Gastrocnemius medialis (tissue), 4 donors: ENCODE measurements at regions not wholly inside any gene's neighbourhood (a gene's known extent, or its start where the extent isn't known, plus 50 kb on each side); places are given as distances from the start of the nearest gene placed in this dataset.

ENCODE experiments used
- ATAC-seq, 2 donors: fragments of 150-250 bp; one replicate each; pipeline ENCODE4 v1.9.1; 2016
- DNase-seq, 2 donors: peaks; one replicate each; pipeline ENCODE4 v3.0.0-alpha.2; 2019
- H3K27ac ChIP-seq, 4 donors: fragments of 200-600 bp; sonication (generic); 1 replicate in 1 of 4; 2 replicates in 3 of 4; pipeline ENCODE4 v1.5.1; 2016 to 2018; ENCODE audit warnings: mild to moderate bottlenecking in 2 of 4, moderate library complexity in 1 of 4
- H3K27me3 ChIP-seq, 3 donors: fragments of 200-600 bp; sonication (generic) in 2 of 3; 1 replicate in 1 of 3; 2 replicates in 2 of 3; pipeline versions ENCODE4 v1.5.1 to v1.6.0; 2016 to 2019; ENCODE audit warnings: mild to moderate bottlenecking in 1 of 3, moderate library complexity in 1 of 3
- H3K36me3 ChIP-seq, 2 donors: fragments of 200-600 bp; sonication (generic) in 1 of 2; one replicate each; pipeline ENCODE4 v1.5.1; 2017 to 2018
- H3K4me1 ChIP-seq, 2 donors: fragments of 200-600 bp; sonication (generic) in 1 of 2; one replicate each; pipeline ENCODE4 v1.5.1; 2016 to 2017; ENCODE audit warnings: mild to moderate bottlenecking in 2 of 2
- H3K4me3 ChIP-seq, 4 donors: fragments of 200-600 bp; sonication (generic) in 3 of 4; 1 replicate in 1 of 4; 2 replicates in 3 of 4; pipeline ENCODE4 v1.5.1; 2016 to 2019; ENCODE audit warnings: mild to moderate bottlenecking in 2 of 4
- H3K9me3 ChIP-seq, 3 donors: fragments of 200-600 bp; sonication (generic) in 2 of 3; 1 replicate in 1 of 3; 2 replicates in 2 of 3; pipeline ENCODE4 v1.5.1; 2016 to 2019
- CTCF ChIP-seq, 5 experiments: fragments of 450-650 bp in 3 of 5; fragments of 200-600 bp in 2 of 5; sonication (generic) in 2 of 5; IDR thresholded peaks in 4 of 5; conservative IDR thresholded peaks in 1 of 5; 1 replicate in 4 of 5; 2 replicates in 1 of 5; pipeline ENCODE4 v1.5.1; 2016 to 2019; ENCODE audit warnings: antibody characterized with exemption in 5 of 5, mild to moderate bottlenecking in 3 of 5, moderate library complexity in 3 of 5
- POLR2A ChIP-seq, 2 donors: fragments of 450-650 bp; IDR thresholded peaks; one replicate each; pipeline ENCODE4 v1.6.1; 2017; ENCODE audit warnings: antibody characterized with exemption in 2 of 2, mild to moderate bottlenecking in 2 of 2, moderate library complexity in 2 of 2
- in situ Hi-C, 4 donors: fragments of 200-750 bp; cut with MboI; loops; one replicate each; pipeline versions ENCODE4 v1.15.0 to v1.8.0; 2017; ENCODE audit warnings: low sequenced_read_pairs in 4 of 4
- intact Hi-C: fragments of 100-400 bp; cut with DNase I; formaldehyde crosslinking; loops from one replicate; pipeline ENCODE4 v1.15.1; 2023; ENCODE audit warnings: low total_unique reads

GRCh38 chr16:13833515-13833914, 86.4 kb upstream of the ERCC4 start:
- no peaks in the 10 kb centered on the region for H3K9me3 ChIP-seq
- TF ChIP-seq CTCF (IDR thresholded peaks at IDR 0.05 in 4 of 5, conservative IDR thresholded peaks at IDR 0.05 in 1 of 5) (no peak), POLR2A (IDR thresholded peaks at IDR 0.05) (no peak)
- intact Hi-C loops: no loop called here
- H3K4me1 ChIP-seq: no peaks in the 10 kb centered on the region
- no peaks in the 10 kb centered on the region for H3K27me3 ChIP-seq
- H3K4me3 ChIP-seq: no peak overlapping the region
- DNase-seq (no peak), ATAC-seq (no peak)
- in situ Hi-C loops: no loop called here
- H3K27ac ChIP-seq: no peak overlapping the region
- H3K36me3 ChIP-seq: no peaks in the 10 kb centered on the region

GRCh38 chr16:13835387-13835786, 84.6 kb upstream of the ERCC4 start:
- Histone ChIP-seq H3K27ac (no peak overlapping the region), H3K27me3 (no peaks in the 10 kb centered on the region), H3K36me3 (no peaks in the 10 kb centered on the region), H3K4me3 (no peak overlapping the region), H3K4me1 (no peaks in the 10 kb centered on the region), H3K9me3 (no peaks in the 10 kb centered on the region)
- in situ Hi-C loops: no loop called here
- no peak for TF ChIP-seq CTCF (IDR thresholded peaks at IDR 0.05 in 4 of 5, conservative IDR thresholded peaks at IDR 0.05 in 1 of 5)
- no peak for TF ChIP-seq POLR2A (IDR thresholded peaks at IDR 0.05)
- DNase-seq (no peak), ATAC-seq (no peak)
- intact Hi-C loops: no loop called here

GRCh38 chr16:13835935-13836730, 83.8 kb upstream of the ERCC4 start:
- Histone ChIP-seq H3K36me3 (no peaks in the 10 kb centered on the region), H3K27me3 (no peaks in the 10 kb centered on the region), H3K4me3 (no peak overlapping the region), H3K9me3 (no peaks in the 10 kb centered on the region), H3K27ac (no peak overlapping the region), H3K4me1 (no peaks in the 10 kb centered on the region)
- ATAC-seq: no peak
- intact Hi-C loops: no loop called here
- no peak for DNase-seq
- no peak for TF ChIP-seq POLR2A (IDR thresholded peaks at IDR 0.05)
- no peak for TF ChIP-seq CTCF (IDR thresholded peaks at IDR 0.05 in 4 of 5, conservative IDR thresholded peaks at IDR 0.05 in 1 of 5)
- in situ Hi-C loops: no loop called here

GRCh38 chr16:13838401-13839190, 81.4 kb upstream of the ERCC4 start:
- H3K27ac ChIP-seq: no peak overlapping the region
- H3K9me3 ChIP-seq: no peaks in the 10 kb centered on the region
- ATAC-seq (no peak), DNase-seq (no peak)
- no peak overlapping the region for H3K4me3 ChIP-seq
- no peaks in the 10 kb centered on the region for H3K4me1 ChIP-seq
- TF ChIP-seq CTCF (IDR thresholded peaks at IDR 0.05 in 4 of 5, conservative IDR thresholded peaks at IDR 0.05 in 1 of 5) (no peak), POLR2A (IDR thresholded peaks at IDR 0.05) (no peak)
- intact Hi-C loops (no loop called here), in situ Hi-C loops (no loop called here)
- H3K36me3 ChIP-seq: no peaks in the 10 kb centered on the region
- no peaks in the 10 kb centered on the region for H3K27me3 ChIP-seq
